ENCODE measurements at regions not wholly inside any gene's neighbourhood (a gene's known extent, or its start where the extent isn't known, plus 50 kb on each side); places are given as distances from the start of the nearest gene placed in this dataset.

DNA sequence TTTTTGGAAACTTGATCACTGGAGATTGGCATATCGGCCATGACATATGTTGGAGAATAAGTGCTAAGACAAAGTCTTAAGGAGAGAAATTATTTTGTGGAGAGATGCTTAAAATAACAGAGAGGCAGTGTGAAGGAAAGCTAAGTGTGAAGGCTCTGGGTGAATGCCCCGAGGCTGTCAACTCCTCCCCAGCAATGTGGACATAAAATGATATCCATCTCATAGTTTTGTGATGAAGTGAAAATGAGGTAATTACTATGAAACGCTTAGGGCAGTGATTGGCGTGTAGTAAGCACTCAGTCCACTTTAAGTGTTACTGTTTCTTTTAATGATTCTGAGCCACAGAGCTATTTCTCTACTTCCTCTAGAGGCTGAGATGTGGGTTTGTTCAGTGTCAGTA is 195.8 kb upstream of the KLF12 start:
- TF ChIP-seq, protein P1, sequence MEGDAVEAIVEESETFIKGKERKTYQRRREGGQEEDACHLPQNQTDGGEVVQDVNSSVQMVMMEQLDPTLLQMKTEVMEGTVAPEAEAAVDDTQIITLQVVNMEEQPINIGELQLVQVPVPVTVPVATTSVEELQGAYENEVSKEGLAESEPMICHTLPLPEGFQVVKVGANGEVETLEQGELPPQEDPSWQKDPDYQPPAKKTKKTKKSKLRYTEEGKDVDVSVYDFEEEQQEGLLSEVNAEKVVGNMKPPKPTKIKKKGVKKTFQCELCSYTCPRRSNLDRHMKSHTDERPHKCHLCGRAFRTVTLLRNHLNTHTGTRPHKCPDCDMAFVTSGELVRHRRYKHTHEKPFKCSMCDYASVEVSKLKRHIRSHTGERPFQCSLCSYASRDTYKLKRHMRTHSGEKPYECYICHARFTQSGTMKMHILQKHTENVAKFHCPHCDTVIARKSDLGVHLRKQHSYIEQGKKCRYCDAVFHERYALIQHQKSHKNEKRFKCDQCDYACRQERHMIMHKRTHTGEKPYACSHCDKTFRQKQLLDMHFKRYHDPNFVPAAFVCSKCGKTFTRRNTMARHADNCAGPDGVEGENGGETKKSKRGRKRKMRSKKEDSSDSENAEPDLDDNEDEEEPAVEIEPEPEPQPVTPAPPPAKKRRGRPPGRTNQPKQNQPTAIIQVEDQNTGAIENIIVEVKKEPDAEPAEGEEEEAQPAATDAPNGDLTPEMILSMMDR (IDR thresholded peaks at IDR 0.05), result no peak
- no peak for TF ChIP-seq POLR2A (IDR thresholded peaks at IDR 0.05)
